Neural cell (in vitro differentiated cells): ENCODE measurements at regions not wholly inside any gene's neighbourhood (a gene's known extent, or its start where the extent isn't known, plus 50 kb on each side); places are given as distances from the start of the nearest gene placed in this dataset.

Source experiments
- H2AFZ ChIP-seq: fragments of 200-600, 300-800 bp; sonication (generic), shearing (Covaris generic); 2 replicates; pipeline ENCODE4 v1.6.0; 2014; ENCODE audit warnings: low read depth, mild to moderate bottlenecking, antibody characterized with exemption, low read length, moderate library complexity
- H3F3A ChIP-seq: fragments of 200-600 bp; shearing (Covaris generic); 2 replicates; pipeline ENCODE4 v1.6.1; 2016; ENCODE audit warnings: mild to moderate bottlenecking, moderate library complexity, mixed read lengths, antibody characterized with exemption, low read length; ENCODE audit not compliant: insufficient read depth, poor library complexity, severe bottlenecking
- H3K27ac ChIP-seq: fragments of 200-600, 300-800 bp; sonication (generic), shearing (Covaris generic); 2 replicates; pipeline ENCODE4 v1.5.1; 2014; ENCODE audit warnings: mild to moderate bottlenecking, low read length, moderate library complexity
- H3K27me3 ChIP-seq: fragments of 300-800, 200-600 bp; sonication (generic), shearing (Covaris generic); 2 replicates; pipeline ENCODE4 v1.6.0; 2014; ENCODE audit warnings: mild to moderate bottlenecking, low read depth, low read length, moderate library complexity; ENCODE audit not compliant: insufficient read depth
- H3K36me3 ChIP-seq: fragments of 300-800, 200-600 bp; sonication (generic), shearing (Covaris generic); 2 replicates; pipeline ENCODE4 v1.5.1; 2014; ENCODE audit warnings: mild to moderate bottlenecking, antibody characterized with exemption, low read length, moderate library complexity; ENCODE audit not compliant: insufficient read depth
- H3K4me2 ChIP-seq: fragments of 300-800, 200-600 bp; sonication (generic), shearing (Covaris generic); 2 replicates; pipeline ENCODE4 v1.6.0; 2014; ENCODE audit warnings: mild to moderate bottlenecking, low read length
- H3K4me3 ChIP-seq: fragments of 300-800, 200-600 bp; sonication (generic), shearing (Covaris generic); 2 replicates; pipeline ENCODE4 v1.5.1; 2014; ENCODE audit warnings: mild to moderate bottlenecking, low read length, moderate library complexity
- H3K79me2 ChIP-seq: fragments of 200-600 bp; shearing (Covaris generic); replicated peaks from 2 replicates; pipeline ENCODE4 v1.6.0; 2014; ENCODE audit warnings: mild to moderate bottlenecking, low read length, moderate library complexity; ENCODE audit not compliant: insufficient read depth
- H3K9ac ChIP-seq: fragments of 300-800, 200-600 bp; sonication (generic), shearing (Covaris generic); 2 replicates; pipeline ENCODE4 v1.6.1; 2016; ENCODE audit warnings: mild to moderate bottlenecking, low read length, mixed read lengths
- H3K9me2 ChIP-seq: fragments of 200-600 bp; shearing (Covaris generic); 2 replicates; pipeline ENCODE4 v1.6.1; 2016; ENCODE audit warnings: mild to moderate bottlenecking, low read length, mixed read lengths; ENCODE audit not compliant: insufficient read depth
- H3K9me3 ChIP-seq: fragments of 200-600, 300-800 bp; sonication (generic), shearing (Covaris generic); 2 replicates; pipeline ENCODE4 v1.6.1; 2016; ENCODE audit warnings: mild to moderate bottlenecking, mixed run types, low read length, moderate library complexity, mixed read lengths
- H4K20me1 ChIP-seq: fragments of 200-600 bp; shearing (Covaris generic); 2 replicates; pipeline ENCODE4 v1.6.1; 2016; ENCODE audit warnings: mild to moderate bottlenecking, mixed run types; ENCODE audit not compliant: insufficient read depth
- CTCF ChIP-seq: fragments of 450-650 bp; IDR thresholded peaks from 2 replicates; pipeline ENCODE4 v1.5.1; 2014; ENCODE audit warnings: antibody characterized with exemption, mild to moderate bottlenecking, moderate library complexity; ENCODE audit not compliant: poor library complexity, severe bottlenecking
- RAD21 ChIP-seq: fragments of 450-650 bp; conservative IDR thresholded peaks from 2 replicates; pipeline ENCODE4 v1.6.1; 2014; ENCODE audit warnings: antibody characterized with exemption, mild to moderate bottlenecking, moderate library complexity
- REST ChIP-seq: IDR thresholded peaks from 2 replicates; pipeline ENCODE4 v1.6.1; 2012; ENCODE audit warnings: borderline replicate concordance
- SMC3 ChIP-seq: fragments of 450-650 bp; conservative IDR thresholded peaks from 2 replicates; pipeline ENCODE4 v1.6.1; 2014; ENCODE audit warnings: antibody characterized with exemption, mild to moderate bottlenecking, moderate library complexity; ENCODE audit not compliant: poor library complexity
- TAF1 ChIP-seq: IDR thresholded peaks from 2 replicates; pipeline ENCODE4 v1.6.1; 2012; ENCODE audit warnings: low read depth

GRCh38 chr7:13829914-13830900, 159.3 kb downstream of the ETV1 start:
- Histone ChIP-seq H3K79me2 (no peaks in the 10 kb centered on the region), H2AFZ (no peak overlapping the region)

GRCh38 chr7:13832346-13832745, 157.1 kb downstream of the ETV1 start:
- H3F3A ChIP-seq: no peaks in the 10 kb centered on the region
- no peaks in the 10 kb centered on the region for H3K9me2 ChIP-seq
- no peak overlapping the region for H3K9ac ChIP-seq
- no peaks in the 10 kb centered on the region for H3K79me2 ChIP-seq
- no peak overlapping the region for H2AFZ ChIP-seq
- no peaks in the 10 kb centered on the region for H3K36me3 ChIP-seq
- H3K27ac ChIP-seq: no peak overlapping the region
- H4K20me1 ChIP-seq: no peaks in the 10 kb centered on the region
- no peaks in the 10 kb centered on the region for H3K9me3 ChIP-seq
- no peaks in the 10 kb centered on the region for H3K27me3 ChIP-seq
- H3K4me3 ChIP-seq: no peak overlapping the region
- H3K4me2 ChIP-seq: no peak overlapping the region
- TF ChIP-seq REST (no peak), SMC3 (no peak), TAF1 (no peak), CTCF (no peak), RAD21 (no peak)

More at GRCh38 chr7:13829914-13830900, 159.3 kb downstream of the ETV1 start:
- Histone ChIP-seq H3K9me2 (no peaks in the 10 kb centered on the region), H3F3A (no peaks in the 10 kb centered on the region), H4K20me1 (no peaks in the 10 kb centered on the region), H3K4me2 (no peak overlapping the region), H3K4me3 (no peak overlapping the region), H3K9ac (no peak overlapping the region), H3K36me3 (no peaks in the 10 kb centered on the region), H3K27ac (no peak overlapping the region), H3K27me3 (no peaks in the 10 kb centered on the region), H3K9me3 (no peaks in the 10 kb centered on the region)
- no peak for TF ChIP-seq REST
